ENCODE measurements at regions not wholly inside any gene's neighbourhood (a gene's known extent, or its start where the extent isn't known, plus 50 kb on each side); places are given as distances from the start of the nearest gene placed in this dataset.

DNA sequence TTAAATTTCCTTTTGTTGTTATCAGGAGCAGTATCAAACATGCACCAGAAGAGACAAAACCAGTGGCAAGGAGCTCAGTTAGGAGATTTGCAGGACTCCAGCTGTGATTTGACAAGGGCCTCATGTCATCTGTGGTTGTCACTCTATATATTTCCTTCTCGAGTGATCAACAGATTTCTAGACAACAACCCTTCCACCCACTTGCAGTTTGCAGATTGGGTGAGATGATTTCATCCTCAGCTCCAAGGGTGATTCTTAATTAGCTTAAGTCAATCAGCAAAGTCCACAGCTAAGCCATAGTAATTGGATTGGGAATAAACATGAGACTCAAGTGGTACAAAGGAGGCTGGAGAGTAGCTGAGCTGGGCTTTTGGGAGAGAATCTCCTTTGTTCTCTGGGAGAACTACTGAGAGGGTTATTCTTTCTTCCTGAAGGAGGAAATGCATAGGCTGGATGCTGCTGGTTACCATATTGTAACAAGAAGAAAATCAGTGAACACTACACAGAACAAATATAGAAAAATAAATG, 192.8 kb downstream of the PPARGC1A start:
- intact Hi-C loops (cut with micrococcal nuclease) = no loop called here
- H3K27me3 ChIP-seq (ENCODE audit: low read depth) = no peaks in the 10 kb centered on the region
- H3K4me3 ChIP-seq = no peak overlapping the region
- no peak for DNase-seq
- TF ChIP-seq CTCF (IDR thresholded peaks at IDR 0.05; ENCODE audit: borderline replicate concordance) = no peak
- no peaks in the 10 kb centered on the region for H3K9me3 ChIP-seq (replicated peaks)
- H3K27ac ChIP-seq (replicated peaks) = no peak overlapping the region
- peaks cover 9% of the 10 kb centered on the region for H3K4me1 ChIP-seq
- H3K36me3 ChIP-seq = no peaks in the 10 kb centered on the region

- Histone ChIP-seq H3K4me3 (no peak overlapping the region), H3K9me3 (replicated peaks) (peaks cover 3% of the 10 kb centered on the region), H3K27me3 (ENCODE audit: low read depth) (no peaks in the 10 kb centered on the region), H3K4me1 (no peaks in the 10 kb centered on the region), H3K27ac (replicated peaks) (no peak overlapping the region), H3K36me3 (no peaks in the 10 kb centered on the region)
- DNase-seq = no peak
- intact Hi-C loops (cut with micrococcal nuclease) = no loop called here
- TF ChIP-seq CTCF (IDR thresholded peaks at IDR 0.05; ENCODE audit: borderline replicate concordance) = no peak
Observed at GRCh38 chr4:23686169-23686897, 203.5 kb downstream of the PPARGC1A start.

DNA sequence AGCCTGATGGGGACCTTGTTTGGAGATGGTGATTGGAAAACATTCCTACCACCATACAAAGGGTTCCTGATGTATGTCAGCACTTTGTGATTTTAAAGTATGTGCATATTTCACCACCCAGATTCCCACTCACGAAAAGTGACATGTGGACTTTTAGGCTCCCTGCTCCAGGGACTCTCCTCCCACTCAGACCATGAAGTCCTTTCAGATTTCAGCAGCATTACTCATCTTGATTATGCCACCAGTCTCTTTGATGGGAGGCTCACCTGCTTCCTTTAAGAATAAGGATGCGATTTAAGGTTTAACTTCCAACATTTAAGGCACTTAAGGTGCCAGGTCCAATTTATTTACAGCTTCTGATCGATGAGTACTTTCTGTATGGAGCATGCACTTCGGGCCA, 204.4 kb downstream of the PPARGC1A start:
- Histone ChIP-seq H3K27me3 (ENCODE audit: low read depth) (no peaks in the 10 kb centered on the region), H3K27ac (replicated peaks) (no peak overlapping the region), H3K4me1 (no peaks in the 10 kb centered on the region), H3K9me3 (replicated peaks) (peaks cover 3% of the 10 kb centered on the region), H3K36me3 (no peaks in the 10 kb centered on the region), H3K4me3 (no peak overlapping the region)
- intact Hi-C loops (cut with micrococcal nuclease) = no loop called here
- TF ChIP-seq CTCF (IDR thresholded peaks at IDR 0.05; ENCODE audit: borderline replicate concordance) = no peak
- DNase-seq = no peak

GRCh38 chr4:23680671-23681518, 209.0 kb downstream of the PPARGC1A start:
- H3K4me3 ChIP-seq = no peak overlapping the region
- H3K4me1 ChIP-seq = no peaks in the 10 kb centered on the region
- no peak for DNase-seq
- H3K27me3 ChIP-seq (ENCODE audit: low read depth) = no peaks in the 10 kb centered on the region
- H3K36me3 ChIP-seq = no peaks in the 10 kb centered on the region
- no peaks in the 10 kb centered on the region for H3K9me3 ChIP-seq (replicated peaks)
- intact Hi-C loops (cut with micrococcal nuclease) = no loop called here
- no peak overlapping the region for H3K27ac ChIP-seq (replicated peaks)
- TF ChIP-seq CTCF (IDR thresholded peaks at IDR 0.05; ENCODE audit: borderline replicate concordance) = no peak

- intact Hi-C loops (cut with micrococcal nuclease) = no loop called here
- no peak for TF ChIP-seq CTCF (IDR thresholded peaks at IDR 0.05; ENCODE audit: borderline replicate concordance)
Observed at GRCh38 chr4:23674694-23675093, 215.2 kb downstream of the PPARGC1A start.

More at GRCh38 chr4:23674694-23675093, 215.2 kb downstream of the PPARGC1A start:
- H3K36me3 ChIP-seq = no peaks in the 10 kb centered on the region
- peaks cover 4% of the 10 kb centered on the region for H3K9me3 ChIP-seq (replicated peaks)
- no peak overlapping the region for H3K4me3 ChIP-seq
- no peaks in the 10 kb centered on the region for H3K27me3 ChIP-seq (ENCODE audit: low read depth)
- no peaks in the 10 kb centered on the region for H3K4me1 ChIP-seq
- no peak for DNase-seq
- no peak overlapping the region for H3K27ac ChIP-seq (replicated peaks)
